ENCODE measurements at regions not wholly inside any gene's neighbourhood (a gene's known extent, or its start where the extent isn't known, plus 50 kb on each side); places are given as distances from the start of the nearest gene placed in this dataset.
"Not testable (repeated sequence)": the region's sequence is repeated elsewhere in the genome, so short reads cannot be mapped to it uniquely, and the experiment has no call there.

DNA sequence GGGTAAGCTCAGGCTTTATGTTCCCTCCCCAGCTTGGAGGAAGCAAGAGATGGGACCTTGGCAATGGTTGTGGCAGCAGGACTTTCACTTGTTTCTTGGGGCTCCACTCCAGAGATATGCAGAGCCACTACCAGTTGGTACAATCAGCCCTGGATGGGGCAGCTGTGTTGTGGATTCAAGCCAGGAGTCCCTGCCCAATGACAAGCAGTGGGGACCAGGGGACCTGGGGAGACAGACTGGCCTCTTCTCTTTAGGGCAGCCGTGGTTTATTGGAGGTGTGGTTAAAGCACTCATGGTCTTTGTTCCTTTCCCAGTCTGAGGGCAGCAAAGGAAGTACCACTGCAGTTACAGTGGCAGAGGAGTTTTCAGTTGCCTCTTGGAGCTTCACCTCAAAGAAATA is 856.1 kb downstream of the TTLL7 start:
- TF ChIP-seq, protein P1, sequence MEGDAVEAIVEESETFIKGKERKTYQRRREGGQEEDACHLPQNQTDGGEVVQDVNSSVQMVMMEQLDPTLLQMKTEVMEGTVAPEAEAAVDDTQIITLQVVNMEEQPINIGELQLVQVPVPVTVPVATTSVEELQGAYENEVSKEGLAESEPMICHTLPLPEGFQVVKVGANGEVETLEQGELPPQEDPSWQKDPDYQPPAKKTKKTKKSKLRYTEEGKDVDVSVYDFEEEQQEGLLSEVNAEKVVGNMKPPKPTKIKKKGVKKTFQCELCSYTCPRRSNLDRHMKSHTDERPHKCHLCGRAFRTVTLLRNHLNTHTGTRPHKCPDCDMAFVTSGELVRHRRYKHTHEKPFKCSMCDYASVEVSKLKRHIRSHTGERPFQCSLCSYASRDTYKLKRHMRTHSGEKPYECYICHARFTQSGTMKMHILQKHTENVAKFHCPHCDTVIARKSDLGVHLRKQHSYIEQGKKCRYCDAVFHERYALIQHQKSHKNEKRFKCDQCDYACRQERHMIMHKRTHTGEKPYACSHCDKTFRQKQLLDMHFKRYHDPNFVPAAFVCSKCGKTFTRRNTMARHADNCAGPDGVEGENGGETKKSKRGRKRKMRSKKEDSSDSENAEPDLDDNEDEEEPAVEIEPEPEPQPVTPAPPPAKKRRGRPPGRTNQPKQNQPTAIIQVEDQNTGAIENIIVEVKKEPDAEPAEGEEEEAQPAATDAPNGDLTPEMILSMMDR (IDR thresholded peaks at IDR 0.05; ENCODE audit: low read depth, low read length, poor library complexity, severe bottlenecking) = not testable (repeated sequence)
- not testable (repeated sequence) for TF ChIP-seq EZH2phosphoT487 (IDR thresholded peaks at IDR 0.05; ENCODE audit: borderline replicate concordance, low read length)
